HCT116 (cell line): ENCODE measurements at regions not wholly inside any gene's neighbourhood (a gene's known extent, or its start where the extent isn't known, plus 50 kb on each side); places are given as distances from the start of the nearest gene placed in this dataset.

ENCODE experiments used
- ATAC-seq: fragments of 200-7000 bp; cut with Tn5 transposase; 2 replicates; pipeline ENCODE4 v1.9.1; 2020; ENCODE audit warnings: mild to moderate bottlenecking, moderate library complexity
- BruUV-seq: library from RNA; stranded (reverse); fragments of 400-500 nt; replicated peaks from 2 replicates; lab custom pipeline; 2021; lab: Mats Ljungman, UMichigan
- CTCF ChIA-PET: fragments of 300-600 bp; sonication (Branson Sonifier 250); formaldehyde crosslinking; loops from one replicate; lab custom pipeline; 2021; ENCODE audit warnings: antibody characterized with exemption; lab: Charles Lee
- POLR2A ChIA-PET: fragments of 300-600, 350-600 bp; sonication (Branson Sonifier 250); formaldehyde crosslinking; loops from one replicate; lab custom pipeline; 2021; ENCODE audit warnings: antibody characterized with exemption; lab: Charles Lee
- RAD21 ChIA-PET, 2 experiments: fragments of 300-600 bp; sonication (Branson Sonifier 250); formaldehyde crosslinking; loops; one replicate each; lab custom pipeline; 2023; ENCODE audit warnings: low total read pairs in 2 of 2; ENCODE audit not compliant: uncharacterized antibody in 2 of 2, unreplicated experiment in 2 of 2, low non-redundant PET in 1 of 2; lab: Charles Lee
- DNase-seq: peaks from one replicate; pipeline ENCODE4 v3.0.0-alpha.2; 2010; ENCODE audit warnings: low read depth, low spot score
- H2AFZ ChIP-seq: fragments of 200-600 bp; shearing (Covaris generic), sonication (generic); 2 replicates; pipeline ENCODE4 v1.6.1; 2017; ENCODE audit warnings: low read depth, mixed run types, mixed read lengths, antibody characterized with exemption, low read length; ENCODE audit not compliant: poor library complexity, severe bottlenecking
- H3K27ac ChIP-seq: 2 replicates; pipeline ENCODE4 v1.5.1; 2012; ENCODE audit warnings: low read depth, low read length
- H3K27me3 ChIP-seq: fragments of 200-600 bp; sonication (generic); 2 replicates; pipeline ENCODE4 v1.6.1; 2016; ENCODE audit warnings: mixed run types, low read length, mixed read lengths; ENCODE audit not compliant: insufficient read depth
- H3K36me3 ChIP-seq, 2 experiments: fragments of 200-500 bp in 1 of 2; fragments of 200-600 bp in 1 of 2; sonication (Bioruptor generic) in 1 of 2; sonication (generic) in 1 of 2; 2 replicates each; pipeline versions ENCODE4 v1.5.1 to v1.6.1; 2014 to 2016; ENCODE audit warnings: low read length in 2 of 2, inconsistent platforms in 1 of 2, mixed read lengths in 1 of 2, mixed run types in 1 of 2; ENCODE audit not compliant: insufficient read depth in 2 of 2, control insufficient read depth in 1 of 2
- H3K4me1 ChIP-seq, 2 experiments: fragments of 200-600 bp in 1 of 2; sonication (generic) in 1 of 2; 2 replicates each; pipeline versions ENCODE4 v1.5.1 to v1.6.1; 2012 to 2017; ENCODE audit warnings: low read length in 2 of 2, inconsistent platforms in 1 of 2, mild to moderate bottlenecking in 1 of 2, mixed read lengths in 1 of 2, mixed run types in 1 of 2, moderate library complexity in 1 of 2; ENCODE audit not compliant: insufficient read depth in 2 of 2, control insufficient read depth in 1 of 2
- H3K4me2 ChIP-seq: fragments of 200-600 bp; sonication (generic); 2 replicates; pipeline ENCODE4 v1.6.1; 2017; ENCODE audit warnings: mixed run types, low read length, mixed read lengths
- H3K4me3 ChIP-seq, 2 experiments: fragments of 200-600 bp in 1 of 2; sonication (generic) in 1 of 2; replicated peaks in 1 of 2; 2 replicates each; pipeline ENCODE4 v1.5.1; 2011 to 2016; ENCODE audit warnings: low read length in 2 of 2, control low read depth in 1 of 2, low read depth in 1 of 2, mild to moderate bottlenecking in 1 of 2, mixed read lengths in 1 of 2, mixed run types in 1 of 2
- H3K79me2 ChIP-seq: fragments of 200-600 bp; sonication (generic); 2 replicates; pipeline ENCODE4 v1.6.1; 2017; ENCODE audit warnings: mild to moderate bottlenecking, mixed run types, low read length, moderate library complexity, mixed read lengths; ENCODE audit not compliant: insufficient read depth
- H3K9ac ChIP-seq: fragments of 200-600 bp; sonication (generic); 2 replicates; pipeline ENCODE4 v1.6.1; 2016; ENCODE audit warnings: low read length, mixed read lengths
- H3K9me2 ChIP-seq: fragments of 200-600 bp; sonication (generic), shearing (Covaris generic); 2 replicates; pipeline ENCODE4 v1.6.1; 2017; ENCODE audit warnings: mixed run types, mild to moderate bottlenecking, moderate library complexity; ENCODE audit not compliant: insufficient read depth
- H3K9me3 ChIP-seq, 2 experiments: fragments of 200-500 bp in 1 of 2; fragments of 200-600 bp in 1 of 2; sonication (Bioruptor generic) in 1 of 2; sonication (generic) in 1 of 2; 2 replicates each; pipeline ENCODE4 v1.6.1; 2014 to 2017; ENCODE audit warnings: low read length in 2 of 2, mixed read lengths in 2 of 2, inconsistent platforms in 1 of 2, low read depth in 1 of 2, mild to moderate bottlenecking in 1 of 2, mixed run types in 1 of 2, moderate library complexity in 1 of 2; ENCODE audit not compliant: control insufficient read depth in 1 of 2, insufficient read depth in 1 of 2
- H4K20me1 ChIP-seq: fragments of 200-600 bp; sonication (generic), shearing (Covaris generic); 2 replicates; pipeline ENCODE4 v1.6.1; 2017; ENCODE audit warnings: mixed run types, mild to moderate bottlenecking, moderate library complexity; ENCODE audit not compliant: insufficient read depth
- EZH2 ChIP-seq: fragments of 200-600 bp; sonication (generic); IDR thresholded peaks from 2 replicates; pipeline ENCODE4 v1.6.1; 2017; ENCODE audit warnings: antibody characterized with exemption, mixed run types
- RAD21 ChIP-seq: IDR thresholded peaks from 2 replicates; pipeline ENCODE4 v1.6.1; 2012; ENCODE audit warnings: low read depth, mild to moderate bottlenecking
- SRF ChIP-seq: IDR thresholded peaks from 2 replicates; pipeline ENCODE4 v1.6.1; 2012; ENCODE audit warnings: low read depth
- intact Hi-C: fragments of 100-400 bp; cut with micrococcal nuclease; formaldehyde crosslinking; loops from 2 replicates; pipeline ENCODE4 v1.10.0; 2022
- TF ChIP-seq, protein P1 (sequence below): IDR thresholded peaks from 2 replicates; pipeline ENCODE4 v1.6.1; 2012; ENCODE audit warnings: low read depth
- TF ChIP-seq, protein P2 (sequence below): IDR thresholded peaks from 2 replicates; pipeline ENCODE4 v1.6.1; 2012

DNA sequence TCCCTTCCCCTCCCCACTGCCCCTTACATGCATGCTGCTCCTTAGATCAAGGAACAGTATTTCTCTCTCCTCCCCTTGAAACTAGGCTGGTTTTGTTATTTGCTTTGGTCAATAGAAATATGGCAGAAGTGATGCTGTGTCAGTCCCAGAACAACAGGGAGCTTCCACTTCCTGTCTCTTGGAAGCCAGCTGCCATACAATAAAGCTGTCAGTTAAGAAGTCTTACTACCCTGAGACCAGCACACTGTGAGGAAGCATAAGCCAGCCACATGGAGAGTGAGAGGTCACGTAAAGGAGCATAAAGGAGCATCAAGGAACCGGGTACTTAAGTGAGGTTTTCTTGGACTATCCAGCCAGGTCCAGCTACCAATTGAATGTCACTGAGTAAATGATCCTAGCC is 126.6 kb downstream of the NOL4 start:
- Histone ChIP-seq H3K4me3 (no peak overlapping the region), H3K36me3 (no peaks in the 10 kb centered on the region), H3K27me3 (no peaks in the 10 kb centered on the region), H3K9ac (no peak overlapping the region), H3K9me2 (no peaks in the 10 kb centered on the region), H3K9me3 (peaks cover 0 to 9% of the 10 kb centered on the region in 2 experiments; a peak in 2 of 4 replicates), H3K27ac (no peak overlapping the region), H3K4me1 (no peaks in the 10 kb centered on the region), H2AFZ (no peak overlapping the region), H3K4me2 (no peak overlapping the region), H3K79me2 (no peaks in the 10 kb centered on the region), H4K20me1 (no peaks in the 10 kb centered on the region; the same call in 1 of the 2 replicates)
- intact Hi-C loops, result no loop called here
- no TSS peak for BruUV-seq
- TF ChIP-seq RAD21, result no peak
- no peak for TF ChIP-seq SRF
- ChIA-PET CTCF (no interaction called here), RAD21 (no interaction called here), POLR2A (no interaction called here)
- DNase-seq (no peak), ATAC-seq (no peak)

DNA sequence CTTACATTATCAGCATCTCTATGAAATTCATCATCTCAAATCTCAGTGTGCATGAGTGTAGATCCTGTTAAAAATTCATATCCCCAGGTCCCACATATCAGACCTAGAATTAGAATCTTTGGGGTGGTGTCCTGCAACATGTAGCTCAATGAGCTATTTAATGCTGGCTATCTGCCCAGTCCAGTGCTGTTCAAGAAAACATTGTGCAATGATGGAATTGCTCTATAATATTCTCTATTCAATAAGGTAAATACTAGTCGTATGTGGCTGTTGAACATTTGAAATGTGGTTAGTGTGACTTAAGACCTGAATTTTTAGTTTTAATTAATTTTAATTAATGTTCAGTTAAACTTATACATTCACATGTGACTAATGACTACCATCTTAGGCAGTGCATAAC is 127.4 kb downstream of the NOL4 start:
- H3K4me2 ChIP-seq, result no peak overlapping the region
- H3K4me3 ChIP-seq, result no peak overlapping the region
- RAD21 ChIA-PET, result no interaction called here
- H2AFZ ChIP-seq, result no peak overlapping the region
- no peaks in the 10 kb centered on the region for H3K36me3 ChIP-seq
- H3K9ac ChIP-seq, result no peak overlapping the region
- BruUV-seq, result no TSS peak
- no peaks in the 10 kb centered on the region for H4K20me1 ChIP-seq
- no peaks in the 10 kb centered on the region for H3K9me2 ChIP-seq
- intact Hi-C loops, result no loop called here
- no peaks in the 10 kb centered on the region for H3K4me1 ChIP-seq
- TF ChIP-seq, protein P1, sequence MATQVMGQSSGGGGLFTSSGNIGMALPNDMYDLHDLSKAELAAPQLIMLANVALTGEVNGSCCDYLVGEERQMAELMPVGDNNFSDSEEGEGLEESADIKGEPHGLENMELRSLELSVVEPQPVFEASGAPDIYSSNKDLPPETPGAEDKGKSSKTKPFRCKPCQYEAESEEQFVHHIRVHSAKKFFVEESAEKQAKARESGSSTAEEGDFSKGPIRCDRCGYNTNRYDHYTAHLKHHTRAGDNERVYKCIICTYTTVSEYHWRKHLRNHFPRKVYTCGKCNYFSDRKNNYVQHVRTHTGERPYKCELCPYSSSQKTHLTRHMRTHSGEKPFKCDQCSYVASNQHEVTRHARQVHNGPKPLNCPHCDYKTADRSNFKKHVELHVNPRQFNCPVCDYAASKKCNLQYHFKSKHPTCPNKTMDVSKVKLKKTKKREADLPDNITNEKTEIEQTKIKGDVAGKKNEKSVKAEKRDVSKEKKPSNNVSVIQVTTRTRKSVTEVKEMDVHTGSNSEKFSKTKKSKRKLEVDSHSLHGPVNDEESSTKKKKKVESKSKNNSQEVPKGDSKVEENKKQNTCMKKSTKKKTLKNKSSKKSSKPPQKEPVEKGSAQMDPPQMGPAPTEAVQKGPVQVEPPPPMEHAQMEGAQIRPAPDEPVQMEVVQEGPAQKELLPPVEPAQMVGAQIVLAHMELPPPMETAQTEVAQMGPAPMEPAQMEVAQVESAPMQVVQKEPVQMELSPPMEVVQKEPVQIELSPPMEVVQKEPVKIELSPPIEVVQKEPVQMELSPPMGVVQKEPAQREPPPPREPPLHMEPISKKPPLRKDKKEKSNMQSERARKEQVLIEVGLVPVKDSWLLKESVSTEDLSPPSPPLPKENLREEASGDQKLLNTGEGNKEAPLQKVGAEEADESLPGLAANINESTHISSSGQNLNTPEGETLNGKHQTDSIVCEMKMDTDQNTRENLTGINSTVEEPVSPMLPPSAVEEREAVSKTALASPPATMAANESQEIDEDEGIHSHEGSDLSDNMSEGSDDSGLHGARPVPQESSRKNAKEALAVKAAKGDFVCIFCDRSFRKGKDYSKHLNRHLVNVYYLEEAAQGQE, result no peak
- TF ChIP-seq EZH2, result no peak
- TF ChIP-seq, protein P2, sequence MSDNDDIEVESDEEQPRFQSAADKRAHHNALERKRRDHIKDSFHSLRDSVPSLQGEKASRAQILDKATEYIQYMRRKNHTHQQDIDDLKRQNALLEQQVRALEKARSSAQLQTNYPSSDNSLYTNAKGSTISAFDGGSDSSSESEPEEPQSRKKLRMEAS, result no peak
- TF ChIP-seq, all 23 proteins: peak for 0
- Histone ChIP-seq H3K9me3 (peaks cover 0 to 9% of the 10 kb centered on the region in 2 experiments; a peak in 2 of 4 replicates), H3K27me3 (no peaks in the 10 kb centered on the region), H3K79me2 (no peaks in the 10 kb centered on the region), H3K27ac (no peak overlapping the region)
- CTCF ChIA-PET, result no interaction called here
- ATAC-seq (no peak), DNase-seq (no peak)
- POLR2A ChIA-PET, result no interaction called here
